ENCODE measurements at regions not wholly inside any gene's neighbourhood (a gene's known extent, or its start where the extent isn't known, plus 50 kb on each side); places are given as distances from the start of the nearest gene placed in this dataset.

DNA sequence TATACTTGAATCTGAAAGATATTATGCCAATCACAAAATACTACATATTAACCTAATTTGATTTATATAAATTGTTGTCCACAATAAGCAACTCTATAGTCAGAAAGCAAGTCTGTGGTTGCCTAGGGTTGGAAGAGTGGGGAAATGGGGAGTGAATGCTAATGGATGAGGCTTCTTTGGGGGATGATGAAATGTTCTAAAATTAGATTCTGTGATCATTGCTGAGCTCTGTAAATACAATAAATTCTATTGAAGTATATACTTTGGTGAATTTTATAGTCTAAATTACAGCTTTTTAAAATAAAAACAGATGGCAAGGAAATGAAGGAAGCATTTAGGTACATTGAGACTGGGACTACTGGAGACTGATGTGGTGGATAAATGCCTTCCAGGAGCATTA, 275.5 kb downstream of the MBD2 start:
- H3K27me3 ChIP-seq: no peaks in the 10 kb centered on the region
- no peak overlapping the region for H3K4me3 ChIP-seq (ENCODE audit: low read depth, low read length)
- H3K9me3 ChIP-seq: no peaks in the 10 kb centered on the region
- DNase-seq: no peak
- no peaks in the 10 kb centered on the region for H3K36me3 ChIP-seq
- TF ChIP-seq, protein P1, sequence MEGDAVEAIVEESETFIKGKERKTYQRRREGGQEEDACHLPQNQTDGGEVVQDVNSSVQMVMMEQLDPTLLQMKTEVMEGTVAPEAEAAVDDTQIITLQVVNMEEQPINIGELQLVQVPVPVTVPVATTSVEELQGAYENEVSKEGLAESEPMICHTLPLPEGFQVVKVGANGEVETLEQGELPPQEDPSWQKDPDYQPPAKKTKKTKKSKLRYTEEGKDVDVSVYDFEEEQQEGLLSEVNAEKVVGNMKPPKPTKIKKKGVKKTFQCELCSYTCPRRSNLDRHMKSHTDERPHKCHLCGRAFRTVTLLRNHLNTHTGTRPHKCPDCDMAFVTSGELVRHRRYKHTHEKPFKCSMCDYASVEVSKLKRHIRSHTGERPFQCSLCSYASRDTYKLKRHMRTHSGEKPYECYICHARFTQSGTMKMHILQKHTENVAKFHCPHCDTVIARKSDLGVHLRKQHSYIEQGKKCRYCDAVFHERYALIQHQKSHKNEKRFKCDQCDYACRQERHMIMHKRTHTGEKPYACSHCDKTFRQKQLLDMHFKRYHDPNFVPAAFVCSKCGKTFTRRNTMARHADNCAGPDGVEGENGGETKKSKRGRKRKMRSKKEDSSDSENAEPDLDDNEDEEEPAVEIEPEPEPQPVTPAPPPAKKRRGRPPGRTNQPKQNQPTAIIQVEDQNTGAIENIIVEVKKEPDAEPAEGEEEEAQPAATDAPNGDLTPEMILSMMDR (IDR thresholded peaks at IDR 0.05; ENCODE audit: low read depth, low read length): no peak
- H3K4me1 ChIP-seq: no peaks in the 10 kb centered on the region

DNA sequence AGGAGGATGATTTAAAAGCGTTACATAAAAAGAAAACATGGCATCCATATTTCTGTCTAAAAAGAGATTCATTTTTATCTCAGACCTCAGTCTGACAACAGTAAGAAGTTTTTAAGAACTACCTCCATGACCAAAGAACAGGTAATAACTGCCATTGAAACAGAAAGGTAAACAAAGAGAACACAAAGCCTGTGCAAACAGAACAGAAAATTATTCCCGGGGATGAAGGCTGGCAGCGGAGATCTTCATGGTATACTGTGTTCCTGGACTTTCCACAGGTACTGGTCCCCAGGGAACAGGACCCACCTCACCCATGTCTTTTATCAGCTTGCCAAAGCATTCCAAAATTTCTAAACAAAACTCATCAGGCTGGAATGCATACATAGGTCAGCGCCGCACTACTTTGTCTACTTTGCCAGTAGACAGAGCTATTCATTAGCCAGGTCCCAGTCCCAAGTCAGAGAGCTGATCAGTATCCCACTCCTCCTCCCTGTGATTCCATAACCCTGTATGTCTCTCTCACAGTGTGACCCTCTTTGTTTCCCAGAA, 277.3 kb downstream of the MBD2 start:
- DNase-seq: no peak
- TF ChIP-seq, protein P1 (IDR thresholded peaks at IDR 0.05; ENCODE audit: low read depth, low read length): no peak
- H3K36me3 ChIP-seq: no peaks in the 10 kb centered on the region
- H3K9me3 ChIP-seq: no peaks in the 10 kb centered on the region
- H3K4me3 ChIP-seq (ENCODE audit: low read depth, low read length): no peak overlapping the region
- H3K4me1 ChIP-seq: no peaks in the 10 kb centered on the region
- no peaks in the 10 kb centered on the region for H3K27me3 ChIP-seq

DNA sequence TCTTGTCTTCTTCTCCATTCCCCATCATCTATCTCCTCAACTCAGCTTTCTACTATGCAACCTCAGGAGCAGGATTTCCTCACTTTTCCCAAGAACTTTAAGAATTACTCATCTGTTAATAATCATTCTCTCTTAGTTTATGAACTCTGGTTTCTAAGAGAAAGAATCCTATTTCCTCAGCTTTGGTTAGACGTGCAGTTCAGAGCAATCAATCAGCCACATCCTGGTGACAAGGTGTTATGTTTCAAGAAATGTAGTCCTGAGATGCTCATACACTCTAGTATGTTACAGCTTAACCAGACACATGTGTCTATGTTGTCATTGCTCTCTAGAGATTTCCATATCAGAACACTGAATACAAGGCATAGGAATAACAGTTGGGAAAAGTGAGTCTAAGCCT, 277.9 kb downstream of the MBD2 start:
- H3K4me3 ChIP-seq (ENCODE audit: low read depth, low read length): no peak overlapping the region
- no peaks in the 10 kb centered on the region for H3K9me3 ChIP-seq
- DNase-seq: no peak
- no peaks in the 10 kb centered on the region for H3K27me3 ChIP-seq
- no peaks in the 10 kb centered on the region for H3K4me1 ChIP-seq
- H3K36me3 ChIP-seq: no peaks in the 10 kb centered on the region
- TF ChIP-seq, protein P1 (IDR thresholded peaks at IDR 0.05; ENCODE audit: low read depth, low read length): no peak

DNA sequence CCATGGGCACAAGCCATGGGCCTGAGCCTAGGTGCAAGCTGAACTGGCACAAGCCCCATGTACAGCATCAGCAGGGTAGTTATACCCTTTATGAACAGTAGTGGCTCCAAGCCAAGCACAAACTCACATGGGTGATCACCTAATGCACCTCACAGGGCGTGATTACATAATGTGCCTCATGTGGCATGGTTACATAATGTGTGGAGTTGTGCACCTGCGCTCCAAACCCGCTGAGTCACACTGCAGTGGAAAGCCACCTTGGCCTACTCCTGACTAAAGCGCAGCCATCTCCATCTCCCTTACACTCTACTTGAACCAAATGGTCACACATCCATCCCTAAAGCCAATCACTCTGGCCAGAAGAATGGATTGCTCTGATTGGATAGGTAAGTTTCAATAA, 279.7 kb downstream of the MBD2 start:
- DNase-seq: no peak
- H3K4me1 ChIP-seq: no peaks in the 10 kb centered on the region
- H3K27me3 ChIP-seq: no peaks in the 10 kb centered on the region
- H3K9me3 ChIP-seq: no peaks in the 10 kb centered on the region
- TF ChIP-seq, protein P1 (IDR thresholded peaks at IDR 0.05; ENCODE audit: low read depth, low read length): no peak
- H3K4me3 ChIP-seq (ENCODE audit: low read depth, low read length): no peak overlapping the region
- no peaks in the 10 kb centered on the region for H3K36me3 ChIP-seq

DNA sequence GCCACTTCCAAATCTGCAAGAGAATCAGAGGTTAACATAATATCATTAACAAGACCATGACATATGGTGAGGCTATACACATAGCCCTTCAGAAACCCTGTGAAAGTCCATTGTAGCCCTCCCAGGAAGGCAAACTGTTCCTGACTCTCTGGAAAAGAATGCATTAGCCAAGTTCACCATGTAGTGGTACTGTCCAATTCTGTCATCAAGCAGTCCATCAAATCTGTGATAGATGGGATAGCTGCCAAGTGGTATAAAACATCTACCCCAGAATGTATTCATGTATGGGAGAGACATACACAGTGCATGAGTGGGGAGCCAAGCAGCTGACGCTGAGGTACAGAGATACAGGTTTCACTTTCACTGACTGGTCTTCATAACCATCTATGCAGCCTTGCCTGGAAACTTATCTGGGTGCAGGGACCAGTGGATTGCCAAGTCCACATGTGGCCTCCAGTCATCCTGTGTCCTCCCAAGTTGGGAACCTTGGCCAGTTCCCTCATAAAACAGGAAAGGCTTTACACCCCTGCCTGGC, 281.1 kb downstream of the MBD2 start:
- no peak for DNase-seq
- Histone ChIP-seq H3K36me3 (no peaks in the 10 kb centered on the region), H3K27me3 (no peaks in the 10 kb centered on the region), H3K4me3 (ENCODE audit: low read depth, low read length) (no peak overlapping the region), H3K4me1 (no peaks in the 10 kb centered on the region), H3K9me3 (no peaks in the 10 kb centered on the region)
- TF ChIP-seq, protein P1 (IDR thresholded peaks at IDR 0.05; ENCODE audit: low read depth, low read length): no peak

DNA sequence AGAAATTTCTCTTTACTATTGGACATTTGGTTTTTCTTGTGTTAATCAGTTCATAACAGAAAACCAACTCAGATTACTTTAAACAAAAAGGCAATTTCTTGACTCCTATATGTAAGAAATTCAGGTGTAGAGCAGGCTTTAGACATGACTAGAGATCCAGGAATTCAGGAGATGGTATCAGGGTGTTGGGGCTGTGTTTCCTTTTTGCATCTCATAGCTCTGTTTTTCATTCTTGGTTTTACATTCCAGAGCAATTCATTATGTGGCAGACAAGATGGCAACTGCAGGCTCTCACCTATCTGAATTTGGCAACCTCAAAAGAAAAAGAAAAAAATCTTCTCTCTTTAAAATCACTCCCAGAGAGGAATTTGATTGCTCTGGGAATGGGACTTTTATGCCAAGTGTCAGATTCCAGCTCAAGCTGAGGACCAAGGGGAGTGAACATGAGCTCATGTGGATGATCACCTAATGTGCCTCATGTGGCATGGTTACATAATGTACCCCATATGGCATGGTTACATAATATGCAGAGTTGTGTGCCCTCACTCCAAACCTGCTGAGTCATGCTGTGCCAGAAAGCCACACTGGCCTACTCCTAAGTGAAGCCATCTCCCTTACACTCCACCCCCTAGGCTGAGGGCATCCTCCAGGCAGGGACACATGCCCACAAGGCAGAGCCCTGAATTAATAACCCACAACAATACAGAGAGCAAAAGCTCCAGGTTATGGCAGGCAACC, 282.7 kb downstream of the MBD2 start:
- no peaks in the 10 kb centered on the region for H3K27me3 ChIP-seq
- no peaks in the 10 kb centered on the region for H3K9me3 ChIP-seq
- TF ChIP-seq, protein P1 (IDR thresholded peaks at IDR 0.05; ENCODE audit: low read depth, low read length): no peak
- H3K4me3 ChIP-seq (ENCODE audit: low read depth, low read length): no peak overlapping the region
- DNase-seq: no peak
- no peaks in the 10 kb centered on the region for H3K36me3 ChIP-seq
- no peaks in the 10 kb centered on the region for H3K4me1 ChIP-seq

Measured in BE2C (cell line).